Eye (tissue), 1 donor: ENCODE measurements at regions not wholly inside any gene's neighbourhood (a gene's known extent, or its start where the extent isn't known, plus 50 kb on each side); places are given as distances from the start of the nearest gene placed in this dataset.
"Not testable (repeated sequence)": the region's sequence is repeated elsewhere in the genome, so short reads cannot be mapped to it uniquely, and the experiment has no call there.

Source experiments
- DNase-seq: peaks from one replicate; pipeline ENCODE4 v3.0.0-alpha.2; 2015

- no peak for DNase-seq
These were observed 749.4 kb downstream of the UQCRFS1 start for GRCh38 chr19:28463493-28464053.

- no peak for DNase-seq
These were observed 755.3 kb downstream of the UQCRFS1 start for GRCh38 chr19:28457620-28458019.

GRCh38 chr19:28456708-28457320 lies 756.1 kb downstream of the UQCRFS1 start:
- no peak for DNase-seq

GRCh38 chr19:28456252-28456651 lies 756.7 kb downstream of the UQCRFS1 start:
- DNase-seq = no peak

GRCh38 chr19:28454083-28454482 lies 758.9 kb downstream of the UQCRFS1 start:
- DNase-seq = no peak

- no peak for DNase-seq
These were observed 759.5 kb downstream of the UQCRFS1 start for GRCh38 chr19:28453420-28453819.

GRCh38 chr19:28449803-28450202 lies 763.1 kb downstream of the UQCRFS1 start:
- no peak for DNase-seq

GRCh38 chr19:28446511-28446910 lies 766.4 kb downstream of the UQCRFS1 start:
- DNase-seq = no peak

GRCh38 chr19:28445826-28446225 lies 767.1 kb downstream of the UQCRFS1 start:
- no peak for DNase-seq

- DNase-seq = no peak
These were observed 768.6 kb downstream of the UQCRFS1 start for GRCh38 chr19:28444362-28444761.

GRCh38 chr19:28443361-28443760 lies 769.6 kb downstream of the UQCRFS1 start:
- no peak for DNase-seq

GRCh38 chr19:28437390-28438346 lies 775.3 kb downstream of the UQCRFS1 start:
- DNase-seq = no peak

GRCh38 chr19:28436320-28436719 lies 776.6 kb downstream of the UQCRFS1 start:
- DNase-seq = no peak

- DNase-seq = no peak
These were observed 777.2 kb downstream of the UQCRFS1 start for GRCh38 chr19:28435551-28436271.

- not testable (repeated sequence) for DNase-seq
These were observed 778.2 kb downstream of the UQCRFS1 start for GRCh38 chr19:28434794-28435193.

- not testable (repeated sequence) for DNase-seq
These were observed 778.6 kb downstream of the UQCRFS1 start for GRCh38 chr19:28434365-28434764.

GRCh38 chr19:28433166-28433565 lies 779.8 kb downstream of the UQCRFS1 start:
- not testable (repeated sequence) for DNase-seq

- no peak for DNase-seq
These were observed 782.7 kb downstream of the UQCRFS1 start for GRCh38 chr19:28430214-28430613.

GRCh38 chr19:28429356-28429755 lies 783.6 kb downstream of the UQCRFS1 start:
- no peak for DNase-seq

- DNase-seq = peak; percentile 35
These were observed 784.1 kb downstream of the UQCRFS1 start for GRCh38 chr19:28428663-28429348.

- DNase-seq = no peak
These were observed 785.4 kb downstream of the UQCRFS1 start for GRCh38 chr19:28427376-28428083.

GRCh38 chr19:28426730-28427225 lies 786.2 kb downstream of the UQCRFS1 start:
- DNase-seq = no peak
